Neural cell (in vitro differentiated cells): ENCODE measurements at regions not wholly inside any gene's neighbourhood (a gene's known extent, or its start where the extent isn't known, plus 50 kb on each side); places are given as distances from the start of the nearest gene placed in this dataset.

Experiments used
- H2AFZ ChIP-seq: fragments of 200-600, 300-800 bp; sonication (generic), shearing (Covaris generic); 2 replicates; pipeline ENCODE4 v1.6.0; 2014; ENCODE audit warnings: low read depth, mild to moderate bottlenecking, antibody characterized with exemption, low read length, moderate library complexity
- H3F3A ChIP-seq: fragments of 200-600 bp; shearing (Covaris generic); 2 replicates; pipeline ENCODE4 v1.6.1; 2016; ENCODE audit warnings: mild to moderate bottlenecking, moderate library complexity, mixed read lengths, antibody characterized with exemption, low read length; ENCODE audit not compliant: insufficient read depth, poor library complexity, severe bottlenecking
- H3K27ac ChIP-seq: fragments of 200-600, 300-800 bp; sonication (generic), shearing (Covaris generic); 2 replicates; pipeline ENCODE4 v1.5.1; 2014; ENCODE audit warnings: mild to moderate bottlenecking, low read length, moderate library complexity
- H3K27me3 ChIP-seq: fragments of 300-800, 200-600 bp; sonication (generic), shearing (Covaris generic); 2 replicates; pipeline ENCODE4 v1.6.0; 2014; ENCODE audit warnings: mild to moderate bottlenecking, low read depth, low read length, moderate library complexity; ENCODE audit not compliant: insufficient read depth
- H3K36me3 ChIP-seq: fragments of 300-800, 200-600 bp; sonication (generic), shearing (Covaris generic); 2 replicates; pipeline ENCODE4 v1.5.1; 2014; ENCODE audit warnings: mild to moderate bottlenecking, antibody characterized with exemption, low read length, moderate library complexity; ENCODE audit not compliant: insufficient read depth
- H3K4me2 ChIP-seq: fragments of 300-800, 200-600 bp; sonication (generic), shearing (Covaris generic); 2 replicates; pipeline ENCODE4 v1.6.0; 2014; ENCODE audit warnings: mild to moderate bottlenecking, low read length
- H3K4me3 ChIP-seq: fragments of 300-800, 200-600 bp; sonication (generic), shearing (Covaris generic); 2 replicates; pipeline ENCODE4 v1.5.1; 2014; ENCODE audit warnings: mild to moderate bottlenecking, low read length, moderate library complexity
- H3K79me2 ChIP-seq: fragments of 200-600 bp; shearing (Covaris generic); replicated peaks from 2 replicates; pipeline ENCODE4 v1.6.0; 2014; ENCODE audit warnings: mild to moderate bottlenecking, low read length, moderate library complexity; ENCODE audit not compliant: insufficient read depth
- H3K9ac ChIP-seq: fragments of 300-800, 200-600 bp; sonication (generic), shearing (Covaris generic); 2 replicates; pipeline ENCODE4 v1.6.1; 2016; ENCODE audit warnings: mild to moderate bottlenecking, low read length, mixed read lengths
- H3K9me2 ChIP-seq: fragments of 200-600 bp; shearing (Covaris generic); 2 replicates; pipeline ENCODE4 v1.6.1; 2016; ENCODE audit warnings: mild to moderate bottlenecking, low read length, mixed read lengths; ENCODE audit not compliant: insufficient read depth
- H3K9me3 ChIP-seq: fragments of 200-600, 300-800 bp; sonication (generic), shearing (Covaris generic); 2 replicates; pipeline ENCODE4 v1.6.1; 2016; ENCODE audit warnings: mild to moderate bottlenecking, mixed run types, low read length, moderate library complexity, mixed read lengths
- H4K20me1 ChIP-seq: fragments of 200-600 bp; shearing (Covaris generic); 2 replicates; pipeline ENCODE4 v1.6.1; 2016; ENCODE audit warnings: mild to moderate bottlenecking, mixed run types; ENCODE audit not compliant: insufficient read depth
- CTCF ChIP-seq: fragments of 450-650 bp; IDR thresholded peaks from 2 replicates; pipeline ENCODE4 v1.5.1; 2014; ENCODE audit warnings: antibody characterized with exemption, mild to moderate bottlenecking, moderate library complexity; ENCODE audit not compliant: poor library complexity, severe bottlenecking
- EP300 ChIP-seq: fragments of 450-650 bp; conservative IDR thresholded peaks from 2 replicates; pipeline ENCODE4 v1.6.1; 2014; ENCODE audit warnings: antibody characterized with exemption, mild to moderate bottlenecking, moderate library complexity; ENCODE audit not compliant: poor library complexity, severe bottlenecking
- EZH2 ChIP-seq: fragments of 200-600, 300-800 bp; shearing (Covaris generic), sonication (generic); IDR thresholded peaks from 2 replicates; pipeline ENCODE4 v1.6.1; 2014; ENCODE audit warnings: antibody characterized with exemption, low read length, borderline replicate concordance, mild to moderate bottlenecking; ENCODE audit not compliant: insufficient read depth, poor library complexity, severe bottlenecking
- MXI1 ChIP-seq: fragments of 450-650 bp; conservative IDR thresholded peaks from 2 replicates; pipeline ENCODE4 v1.6.1; 2014; ENCODE audit warnings: antibody characterized with exemption, mild to moderate bottlenecking; ENCODE audit not compliant: poor library complexity, severe bottlenecking
- POLR2AphosphoS5 ChIP-seq: IDR thresholded peaks from 2 replicates; pipeline ENCODE4 v1.6.1; 2012
- RAD21 ChIP-seq: fragments of 450-650 bp; conservative IDR thresholded peaks from 2 replicates; pipeline ENCODE4 v1.6.1; 2014; ENCODE audit warnings: antibody characterized with exemption, mild to moderate bottlenecking, moderate library complexity
- REST ChIP-seq: IDR thresholded peaks from 2 replicates; pipeline ENCODE4 v1.6.1; 2012; ENCODE audit warnings: borderline replicate concordance
- SMC3 ChIP-seq: fragments of 450-650 bp; conservative IDR thresholded peaks from 2 replicates; pipeline ENCODE4 v1.6.1; 2014; ENCODE audit warnings: antibody characterized with exemption, mild to moderate bottlenecking, moderate library complexity; ENCODE audit not compliant: poor library complexity
- TAF1 ChIP-seq: IDR thresholded peaks from 2 replicates; pipeline ENCODE4 v1.6.1; 2012; ENCODE audit warnings: low read depth

- no peak overlapping the region for H3K9ac ChIP-seq
- H3K4me2 ChIP-seq = no peak overlapping the region
- no peaks in the 10 kb centered on the region for H3K79me2 ChIP-seq
- H3K9me2 ChIP-seq = no peaks in the 10 kb centered on the region
- no peak overlapping the region for H3K4me3 ChIP-seq
- no peaks in the 10 kb centered on the region for H4K20me1 ChIP-seq
- no peaks in the 10 kb centered on the region for H3K36me3 ChIP-seq
- H2AFZ ChIP-seq = no peak overlapping the region
- H3K27ac ChIP-seq = no peak overlapping the region
- H3K27me3 ChIP-seq = no peaks in the 10 kb centered on the region
- no peaks in the 10 kb centered on the region for H3F3A ChIP-seq
- TF ChIP-seq CTCF (no peak), POLR2AphosphoS5 (no peak), EZH2 (no peak), EP300 (no peak), RAD21 (no peak), TAF1 (no peak), SMC3 (no peak), REST (no peak), MXI1 (no peak)
- H3K9me3 ChIP-seq = no peaks in the 10 kb centered on the region
These were observed 125.4 kb upstream of the POU2AF2 start for GRCh38 chr11:111120161-111120560.

- Histone ChIP-seq H2AFZ (no peak overlapping the region), H3K4me2 (no peak overlapping the region), H3K27ac (no peak overlapping the region), H3K4me3 (no peak overlapping the region), H3K36me3 (no peaks in the 10 kb centered on the region), H3F3A (no peaks in the 10 kb centered on the region), H3K9me3 (no peaks in the 10 kb centered on the region), H3K79me2 (no peaks in the 10 kb centered on the region), H3K27me3 (no peaks in the 10 kb centered on the region), H4K20me1 (no peaks in the 10 kb centered on the region), H3K9ac (no peak overlapping the region), H3K9me2 (no peaks in the 10 kb centered on the region)
- no peak for TF ChIP-seq POLR2AphosphoS5
- TF ChIP-seq EP300 = no peak
- no peak for TF ChIP-seq SMC3
- TF ChIP-seq EZH2 = no peak
These were observed 125.8 kb upstream of the POU2AF2 start for GRCh38 chr11:111119751-111120150.

DNA sequence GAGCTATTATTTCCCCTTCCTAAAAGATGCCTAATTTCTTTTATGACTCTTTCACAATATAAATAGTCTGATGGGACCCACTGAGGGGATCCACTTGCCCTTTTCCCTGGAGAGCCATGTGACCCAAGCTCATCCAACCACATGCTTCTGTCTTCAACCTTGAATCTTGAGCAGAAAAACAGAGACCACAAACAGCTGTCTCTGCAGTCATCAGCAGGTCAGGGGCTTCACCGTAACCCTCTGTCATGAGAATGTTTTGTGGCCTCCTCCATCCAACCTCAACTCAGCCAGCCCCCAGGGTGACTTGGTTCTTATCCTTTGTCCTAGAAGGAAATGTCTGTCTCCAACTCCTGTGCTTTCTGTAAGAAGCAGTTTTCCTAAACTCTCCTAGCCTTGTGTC, 129.6 kb upstream of the POU2AF2 start:
- Histone ChIP-seq H3K9ac (no peak overlapping the region), H4K20me1 (no peaks in the 10 kb centered on the region), H3K27me3 (no peaks in the 10 kb centered on the region), H2AFZ (no peak overlapping the region), H3K9me2 (no peaks in the 10 kb centered on the region), H3K36me3 (no peaks in the 10 kb centered on the region), H3K4me3 (no peak overlapping the region), H3K27ac (no peak overlapping the region), H3K79me2 (no peaks in the 10 kb centered on the region), H3K4me2 (no peak overlapping the region), H3K9me3 (no peaks in the 10 kb centered on the region), H3F3A (no peaks in the 10 kb centered on the region)
- TF ChIP-seq RAD21 (no peak), MXI1 (no peak), REST (no peak), SMC3 (no peak), POLR2AphosphoS5 (no peak), EZH2 (no peak), TAF1 (no peak), EP300 (no peak), CTCF (no peak)
